ENCODE measurements at regions not wholly inside any gene's neighbourhood (a gene's known extent, or its start where the extent isn't known, plus 50 kb on each side); places are given as distances from the start of the nearest gene placed in this dataset.
"Not testable (repeated sequence)": the region's sequence is repeated elsewhere in the genome, so short reads cannot be mapped to it uniquely, and the experiment has no call there.

- no peaks in the 10 kb centered on the region for H3K36me3 ChIP-seq (ENCODE audit: insufficient read depth, low read length)
- H2AFZ ChIP-seq (ENCODE audit: low read length) = no peak overlapping the region
- H3K4me3 ChIP-seq (ENCODE audit: low read length) = no peak overlapping the region
- H3K4me2 ChIP-seq (ENCODE audit: low read depth, low read length, poor library complexity, severe bottlenecking) = no peak overlapping the region
- no peak overlapping the region for H3K27ac ChIP-seq (ENCODE audit: low read length)
- H3K9me3 ChIP-seq (ENCODE audit: low read length) = no peaks in the 10 kb centered on the region
- no peaks in the 10 kb centered on the region for H3K9me2 ChIP-seq (replicated peaks; ENCODE audit: insufficient read depth, low read length)
- H3K4me1 ChIP-seq (ENCODE audit: low read length) = no peaks in the 10 kb centered on the region
- H3K79me2 ChIP-seq (ENCODE audit: low read length) = no peaks in the 10 kb centered on the region
- no peaks in the 10 kb centered on the region for H4K20me1 ChIP-seq (ENCODE audit: insufficient read depth, low read depth, low read length)
- no peak for DNase-seq
- H3K27me3 ChIP-seq (ENCODE audit: low read length) = no peaks in the 10 kb centered on the region
- no peak overlapping the region for H3K9ac ChIP-seq (ENCODE audit: low read length)
Measured at GRCh38 chr6:4262526-4262925, 127.2 kb upstream of the ECI2 start.

- no peak overlapping the region for H3K9ac ChIP-seq (ENCODE audit: low read length)
- no peaks in the 10 kb centered on the region for H3K4me1 ChIP-seq (ENCODE audit: low read length)
- H3K27me3 ChIP-seq (ENCODE audit: low read length) = no peaks in the 10 kb centered on the region
- no peak overlapping the region for H3K4me3 ChIP-seq (ENCODE audit: low read length)
- H3K4me2 ChIP-seq (ENCODE audit: low read depth, low read length, poor library complexity, severe bottlenecking) = no peak overlapping the region
- no peak for DNase-seq
- H3K36me3 ChIP-seq (ENCODE audit: insufficient read depth, low read length) = no peaks in the 10 kb centered on the region
- H2AFZ ChIP-seq (ENCODE audit: low read length) = no peak overlapping the region
- no peaks in the 10 kb centered on the region for H4K20me1 ChIP-seq (ENCODE audit: insufficient read depth, low read depth, low read length)
- no peaks in the 10 kb centered on the region for H3K9me2 ChIP-seq (replicated peaks; ENCODE audit: insufficient read depth, low read length)
- H3K27ac ChIP-seq (ENCODE audit: low read length) = no peak overlapping the region
- no peaks in the 10 kb centered on the region for H3K9me3 ChIP-seq (ENCODE audit: low read length)
- no peaks in the 10 kb centered on the region for H3K79me2 ChIP-seq (ENCODE audit: low read length)
Measured at GRCh38 chr6:4259391-4259790, 124.0 kb upstream of the ECI2 start.

DNA sequence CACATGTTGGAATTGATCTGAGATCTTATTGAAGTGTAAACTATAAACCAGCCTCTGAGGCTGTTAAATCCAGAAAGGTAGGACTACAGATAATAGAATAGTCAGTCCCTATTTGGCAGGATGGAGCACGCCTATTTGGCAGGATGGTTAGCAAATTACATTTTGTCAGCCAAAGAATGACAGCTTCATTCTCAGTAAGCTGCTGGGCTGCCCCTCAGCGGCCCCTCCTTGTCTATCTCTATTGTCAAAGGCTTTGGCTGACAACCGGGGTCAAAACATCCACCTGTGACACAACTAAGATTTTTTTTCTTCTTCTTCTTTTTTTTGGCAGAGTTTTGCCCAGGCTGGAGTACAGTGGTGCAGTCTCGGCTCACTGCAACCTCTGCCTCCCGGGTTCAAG is 123.4 kb upstream of the ECI2 start:
- no peak overlapping the region for H2AFZ ChIP-seq (ENCODE audit: low read length)
- no peak overlapping the region for H3K9ac ChIP-seq (ENCODE audit: low read length)

GRCh38 chr6:4256969-4257368 is 121.6 kb upstream of the ECI2 start:
- Histone ChIP-seq H2AFZ (ENCODE audit: low read length) (no peak overlapping the region), H3K4me3 (ENCODE audit: low read length) (no peak overlapping the region), H4K20me1 (ENCODE audit: insufficient read depth, low read depth, low read length) (no peaks in the 10 kb centered on the region), H3K4me1 (ENCODE audit: low read length) (no peaks in the 10 kb centered on the region), H3K27me3 (ENCODE audit: low read length) (no peaks in the 10 kb centered on the region), H3K9me3 (ENCODE audit: low read length) (no peaks in the 10 kb centered on the region), H3K36me3 (ENCODE audit: insufficient read depth, low read length) (no peaks in the 10 kb centered on the region), H3K79me2 (ENCODE audit: low read length) (no peaks in the 10 kb centered on the region), H3K4me2 (ENCODE audit: low read depth, low read length, poor library complexity, severe bottlenecking) (no peak overlapping the region), H3K9me2 (replicated peaks; ENCODE audit: insufficient read depth, low read length) (no peaks in the 10 kb centered on the region), H3K27ac (ENCODE audit: low read length) (no peak overlapping the region), H3K9ac (ENCODE audit: low read length) (no peak overlapping the region)
- DNase-seq = no peak

More for the DNA sequence above, 123.4 kb upstream of the ECI2 start:
- Histone ChIP-seq H4K20me1 (ENCODE audit: insufficient read depth, low read depth, low read length) (no peaks in the 10 kb centered on the region), H3K27ac (ENCODE audit: low read length) (no peak overlapping the region), H3K27me3 (ENCODE audit: low read length) (no peaks in the 10 kb centered on the region), H3K9me3 (ENCODE audit: low read length) (no peaks in the 10 kb centered on the region), H3K4me1 (ENCODE audit: low read length) (no peaks in the 10 kb centered on the region), H3K4me2 (ENCODE audit: low read depth, low read length, poor library complexity, severe bottlenecking) (no peak overlapping the region), H3K79me2 (ENCODE audit: low read length) (no peaks in the 10 kb centered on the region), H3K9me2 (replicated peaks; ENCODE audit: insufficient read depth, low read length) (no peaks in the 10 kb centered on the region), H3K36me3 (ENCODE audit: insufficient read depth, low read length) (no peaks in the 10 kb centered on the region), H3K4me3 (ENCODE audit: low read length) (no peak overlapping the region)
- DNase-seq = no peak

DNA sequence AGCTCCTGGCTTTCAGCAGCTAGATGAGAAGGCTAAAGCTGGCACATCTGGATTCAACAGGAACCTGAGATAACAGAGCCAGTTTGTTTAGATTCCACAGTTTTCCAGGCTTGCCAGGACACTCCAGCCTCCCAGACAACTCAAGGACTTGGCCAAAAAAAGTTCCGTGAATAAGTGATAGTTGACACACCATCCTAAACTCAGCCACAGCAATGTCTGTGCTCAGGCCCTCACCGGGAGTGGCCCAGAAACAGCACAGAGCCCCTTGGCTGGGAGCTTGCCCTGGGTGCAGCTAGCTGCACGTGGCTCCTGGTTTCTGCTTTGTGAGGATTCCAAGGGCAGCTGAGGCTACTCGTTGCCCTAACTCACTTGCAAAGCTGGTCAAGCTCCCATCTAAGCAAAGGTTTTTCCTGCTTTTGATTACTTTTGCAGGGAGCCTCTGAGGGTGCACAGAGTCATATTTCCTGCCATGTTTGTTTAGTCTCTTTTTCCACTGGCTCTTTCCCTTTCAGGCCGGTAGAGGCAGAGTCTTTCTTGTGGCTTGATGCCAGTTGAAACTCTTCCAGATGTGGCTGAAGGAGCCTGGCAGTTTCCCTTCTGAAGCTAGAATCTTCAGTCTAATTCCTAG is 118.3 kb upstream of the ECI2 start:
- no peak overlapping the region for H3K4me2 ChIP-seq (ENCODE audit: low read depth, low read length, poor library complexity, severe bottlenecking)
- H3K9ac ChIP-seq (ENCODE audit: low read length) = no peak overlapping the region
- H3K4me3 ChIP-seq (ENCODE audit: low read length) = no peak overlapping the region
- H3K79me2 ChIP-seq (ENCODE audit: low read length) = no peaks in the 10 kb centered on the region
- no peaks in the 10 kb centered on the region for H3K9me3 ChIP-seq (ENCODE audit: low read length)
- no peaks in the 10 kb centered on the region for H3K36me3 ChIP-seq (ENCODE audit: insufficient read depth, low read length)
- no peak for DNase-seq
- H2AFZ ChIP-seq (ENCODE audit: low read length) = no peak overlapping the region
- H3K27me3 ChIP-seq (ENCODE audit: low read length) = no peaks in the 10 kb centered on the region
- no peaks in the 10 kb centered on the region for H3K9me2 ChIP-seq (replicated peaks; ENCODE audit: insufficient read depth, low read length)
- H3K27ac ChIP-seq (ENCODE audit: low read length) = no peak overlapping the region
- H3K4me1 ChIP-seq (ENCODE audit: low read length) = no peaks in the 10 kb centered on the region
- H4K20me1 ChIP-seq (ENCODE audit: insufficient read depth, low read depth, low read length) = no peaks in the 10 kb centered on the region

DNA sequence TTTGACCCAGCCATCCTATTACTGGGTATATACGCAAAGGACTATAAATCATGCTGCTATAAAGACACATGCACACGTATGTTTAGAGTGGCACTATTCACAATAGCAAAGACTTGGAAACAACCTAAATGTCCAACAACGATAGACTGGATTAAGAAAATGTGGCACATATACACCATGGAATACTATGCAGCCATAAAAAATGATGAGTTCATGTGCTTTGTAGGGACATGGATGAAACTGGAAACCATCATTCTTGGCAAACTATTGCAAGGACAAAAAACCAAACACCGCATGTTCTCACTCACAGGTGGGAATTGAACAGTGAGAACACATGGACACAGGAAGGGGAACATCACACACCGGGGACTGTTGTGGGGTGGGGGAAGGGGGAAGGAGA is 117.1 kb upstream of the ECI2 start:
- not testable (repeated sequence) for DNase-seq; H4K20me1 ChIP-seq (ENCODE audit: insufficient read depth, low read depth, low read length); H3K4me3 ChIP-seq (ENCODE audit: low read length); H3K4me2 ChIP-seq (ENCODE audit: low read depth, low read length, poor library complexity, severe bottlenecking); H3K4me1 ChIP-seq (ENCODE audit: low read length); H3K27me3 ChIP-seq (ENCODE audit: low read length); H3K9ac ChIP-seq (ENCODE audit: low read length); H3K27ac ChIP-seq (ENCODE audit: low read length); H3K36me3 ChIP-seq (ENCODE audit: insufficient read depth, low read length); H3K79me2 ChIP-seq (ENCODE audit: low read length); H3K9me2 ChIP-seq (replicated peaks; ENCODE audit: insufficient read depth, low read length); H2AFZ ChIP-seq (ENCODE audit: low read length); H3K9me3 ChIP-seq (ENCODE audit: low read length)

- no peaks in the 10 kb centered on the region for H3K4me1 ChIP-seq (ENCODE audit: low read length)
Measured at GRCh38 chr6:4250645-4251044, 115.3 kb upstream of the ECI2 start.

DNA sequence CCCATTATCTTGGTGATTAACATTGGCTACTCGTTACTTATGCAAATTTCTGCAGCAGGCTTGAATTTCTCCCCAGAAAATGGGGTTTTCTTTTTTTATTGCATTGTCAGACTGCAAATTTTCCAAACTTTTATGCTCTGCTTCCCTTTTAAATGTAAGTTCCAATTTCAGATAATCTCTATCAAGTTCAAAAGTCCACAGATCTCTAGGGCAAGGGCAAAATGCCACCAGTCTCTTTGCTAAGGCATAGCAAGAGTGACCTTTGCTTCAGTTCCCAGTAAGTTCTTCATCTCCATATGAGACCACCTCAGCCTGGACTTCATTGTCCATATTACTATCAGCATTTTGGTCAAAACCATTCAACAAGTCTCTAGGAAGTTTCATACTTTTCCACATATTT is 108.5 kb upstream of the ECI2 start:
- not testable (repeated sequence) for H3K27ac ChIP-seq (ENCODE audit: low read length); H3K36me3 ChIP-seq (ENCODE audit: insufficient read depth, low read length); H3K79me2 ChIP-seq (ENCODE audit: low read length); H3K4me3 ChIP-seq (ENCODE audit: low read length); H3K9me3 ChIP-seq (ENCODE audit: low read length); H3K27me3 ChIP-seq (ENCODE audit: low read length); DNase-seq; H4K20me1 ChIP-seq (ENCODE audit: insufficient read depth, low read depth, low read length); H3K4me1 ChIP-seq (ENCODE audit: low read length); H2AFZ ChIP-seq (ENCODE audit: low read length); H3K9me2 ChIP-seq (replicated peaks; ENCODE audit: insufficient read depth, low read length); H3K9ac ChIP-seq (ENCODE audit: low read length); H3K4me2 ChIP-seq (ENCODE audit: low read depth, low read length, poor library complexity, severe bottlenecking)

More at GRCh38 chr6:4250645-4251044, 115.3 kb upstream of the ECI2 start:
- Histone ChIP-seq H3K27me3 (ENCODE audit: low read length) (no peaks in the 10 kb centered on the region), H3K79me2 (ENCODE audit: low read length) (no peaks in the 10 kb centered on the region), H2AFZ (ENCODE audit: low read length) (no peak overlapping the region), H3K27ac (ENCODE audit: low read length) (no peak overlapping the region), H4K20me1 (ENCODE audit: insufficient read depth, low read depth, low read length) (no peaks in the 10 kb centered on the region), H3K9me2 (replicated peaks; ENCODE audit: insufficient read depth, low read length) (no peaks in the 10 kb centered on the region), H3K4me3 (ENCODE audit: low read length) (no peak overlapping the region), H3K9ac (ENCODE audit: low read length) (no peak overlapping the region), H3K36me3 (ENCODE audit: insufficient read depth, low read length) (no peaks in the 10 kb centered on the region), H3K4me2 (ENCODE audit: low read depth, low read length, poor library complexity, severe bottlenecking) (no peak overlapping the region), H3K9me3 (ENCODE audit: low read length) (no peaks in the 10 kb centered on the region)
- no peak for DNase-seq

- Histone ChIP-seq H2AFZ (ENCODE audit: low read length) (no peak overlapping the region), H3K9me2 (replicated peaks; ENCODE audit: insufficient read depth, low read length) (no peaks in the 10 kb centered on the region), H3K79me2 (ENCODE audit: low read length) (no peaks in the 10 kb centered on the region), H3K9ac (ENCODE audit: low read length) (no peak overlapping the region), H3K4me1 (ENCODE audit: low read length) (no peaks in the 10 kb centered on the region), H3K27me3 (ENCODE audit: low read length) (no peaks in the 10 kb centered on the region), H3K36me3 (ENCODE audit: insufficient read depth, low read length) (no peaks in the 10 kb centered on the region), H3K27ac (ENCODE audit: low read length) (no peak overlapping the region), H3K4me2 (ENCODE audit: low read depth, low read length, poor library complexity, severe bottlenecking) (no peak overlapping the region), H3K4me3 (ENCODE audit: low read length) (no peak overlapping the region), H3K9me3 (ENCODE audit: low read length) (no peaks in the 10 kb centered on the region), H4K20me1 (ENCODE audit: insufficient read depth, low read depth, low read length) (no peaks in the 10 kb centered on the region)
- DNase-seq = no peak
Measured at GRCh38 chr6:4243237-4243636, 107.9 kb upstream of the ECI2 start.
